ENCODE measurements at regions not wholly inside any gene's neighbourhood (a gene's known extent, or its start where the extent isn't known, plus 50 kb on each side); places are given as distances from the start of the nearest gene placed in this dataset.
"Not testable (repeated sequence)": the region's sequence is repeated elsewhere in the genome, so short reads cannot be mapped to it uniquely, and the experiment has no call there.

- no peaks in the 10 kb centered on the region for H3K27me3 ChIP-seq (ENCODE audit: insufficient read depth, low read length, poor library complexity)
Observed at GRCh38 chr2:109052922-109053321, 63.9 kb upstream of the EDAR start.

GRCh38 chr2:109049022-109049421, 60.0 kb upstream of the EDAR start:
- no peaks in the 10 kb centered on the region for H3K79me2 ChIP-seq (ENCODE audit: insufficient read depth, low read length)
- no peak overlapping the region for H2AFZ ChIP-seq (ENCODE audit: low read depth, low read length)
- no peak overlapping the region for H3K4me2 ChIP-seq (ENCODE audit: insufficient read depth, low read length)
- no peak for ATAC-seq (ENCODE audit: insufficient read depth, low read depth)
- TF ChIP-seq EZH2 (IDR thresholded peaks at IDR 0.05; ENCODE audit: borderline replicate concordance, low read depth, low read length, severe bottlenecking), result no peak
- TF ChIP-seq CTCF (IDR thresholded peaks at IDR 0.05; ENCODE audit: borderline replicate concordance, extremely low read depth, low read length, poor library complexity, severe bottlenecking), result no peak
- H3K27ac ChIP-seq (ENCODE audit: low read length), result no peak overlapping the region
- no peaks in the 10 kb centered on the region for H3K9me3 ChIP-seq (ENCODE audit: insufficient read depth, low read length, severe bottlenecking)
- H3K36me3 ChIP-seq (ENCODE audit: insufficient read depth, low read length), result no peaks in the 10 kb centered on the region
- no peak for DNase-seq
- H3K4me3 ChIP-seq (ENCODE audit: low read depth in 1 of 2, low read length in 2 of 2), result no peak overlapping the region
- H4K20me1 ChIP-seq (ENCODE audit: insufficient read depth, low read length), result no peaks in the 10 kb centered on the region
- no peak overlapping the region for H3K9ac ChIP-seq (ENCODE audit: low read depth, low read length)
- no peaks in the 10 kb centered on the region; the same call in 1 of the 2 replicates for H3K4me1 ChIP-seq (ENCODE audit: insufficient read depth, low read length)
- H3K27me3 ChIP-seq (ENCODE audit: insufficient read depth, low read length, poor library complexity), result no peaks in the 10 kb centered on the region

More at GRCh38 chr2:109052922-109053321, 63.9 kb upstream of the EDAR start:
- H3K4me1 ChIP-seq (ENCODE audit: insufficient read depth, low read length), result no peaks in the 10 kb centered on the region
- TF ChIP-seq CTCF (IDR thresholded peaks at IDR 0.05; ENCODE audit: borderline replicate concordance, extremely low read depth, low read length, poor library complexity, severe bottlenecking) (no peak), EZH2 (IDR thresholded peaks at IDR 0.05; ENCODE audit: borderline replicate concordance, low read depth, low read length, severe bottlenecking) (no peak)
- no peak overlapping the region for H3K9ac ChIP-seq (ENCODE audit: low read depth, low read length)
- H3K27ac ChIP-seq (ENCODE audit: low read length), result no peak overlapping the region
- no peaks in the 10 kb centered on the region for H3K79me2 ChIP-seq (ENCODE audit: insufficient read depth, low read length)
- no peak overlapping the region for H2AFZ ChIP-seq (ENCODE audit: low read depth, low read length)
- H3K9me3 ChIP-seq (ENCODE audit: insufficient read depth, low read length, severe bottlenecking), result no peaks in the 10 kb centered on the region
- no peak overlapping the region for H3K4me2 ChIP-seq (ENCODE audit: insufficient read depth, low read length)
- H4K20me1 ChIP-seq (ENCODE audit: insufficient read depth, low read length), result no peaks in the 10 kb centered on the region
- no peak overlapping the region for H3K4me3 ChIP-seq (ENCODE audit: low read depth in 1 of 2, low read length in 2 of 2)
- DNase-seq (no peak), ATAC-seq (ENCODE audit: insufficient read depth, low read depth) (no peak)
- H3K36me3 ChIP-seq (ENCODE audit: insufficient read depth, low read length), result no peaks in the 10 kb centered on the region

- DNase-seq (no peak), ATAC-seq (ENCODE audit: insufficient read depth, low read depth) (no peak)
- Histone ChIP-seq H3K27ac (ENCODE audit: low read length) (no peak overlapping the region), H4K20me1 (ENCODE audit: insufficient read depth, low read length) (no peaks in the 10 kb centered on the region), H3K9ac (ENCODE audit: low read depth, low read length) (no peak overlapping the region), H3K79me2 (ENCODE audit: insufficient read depth, low read length) (no peaks in the 10 kb centered on the region), H3K4me3 (ENCODE audit: low read depth in 1 of 2, low read length in 2 of 2) (no peak overlapping the region), H2AFZ (ENCODE audit: low read depth, low read length) (no peak overlapping the region), H3K27me3 (ENCODE audit: insufficient read depth, low read length, poor library complexity) (no peaks in the 10 kb centered on the region), H3K4me1 (ENCODE audit: insufficient read depth, low read length) (no peaks in the 10 kb centered on the region; the same call in 1 of the 2 replicates), H3K36me3 (ENCODE audit: insufficient read depth, low read length) (no peaks in the 10 kb centered on the region), H3K9me3 (ENCODE audit: insufficient read depth, low read length, severe bottlenecking) (no peaks in the 10 kb centered on the region), H3K4me2 (ENCODE audit: insufficient read depth, low read length) (no peak overlapping the region)
- TF ChIP-seq EZH2 (IDR thresholded peaks at IDR 0.05; ENCODE audit: borderline replicate concordance, low read depth, low read length, severe bottlenecking), result no peak
- no peak for TF ChIP-seq CTCF (IDR thresholded peaks at IDR 0.05; ENCODE audit: borderline replicate concordance, extremely low read depth, low read length, poor library complexity, severe bottlenecking)
Observed at GRCh38 chr2:109048163-109048562, 59.1 kb upstream of the EDAR start.

- H3K36me3 ChIP-seq (ENCODE audit: insufficient read depth, low read length); H3K9me3 ChIP-seq (ENCODE audit: insufficient read depth, low read length, severe bottlenecking); H3K27me3 ChIP-seq (ENCODE audit: insufficient read depth, low read length, poor library complexity); H3K9ac ChIP-seq (ENCODE audit: low read depth, low read length); H3K4me1 ChIP-seq (ENCODE audit: insufficient read depth, low read length); H3K4me2 ChIP-seq (ENCODE audit: insufficient read depth, low read length); H3K4me3 ChIP-seq (ENCODE audit: low read depth in 1 of 2, low read length in 2 of 2); DNase-seq; H3K79me2 ChIP-seq (ENCODE audit: insufficient read depth, low read length); H4K20me1 ChIP-seq (ENCODE audit: insufficient read depth, low read length); H2AFZ ChIP-seq (ENCODE audit: low read depth, low read length); H3K27ac ChIP-seq (ENCODE audit: low read length); ATAC-seq (ENCODE audit: insufficient read depth, low read depth): not testable (repeated sequence)
Observed at GRCh38 chr2:109047569-109047968, 58.5 kb upstream of the EDAR start.

All from DND-41 (cell line).